Erythroblast (primary cell): ENCODE measurements at regions not wholly inside any gene's neighbourhood (a gene's known extent, or its start where the extent isn't known, plus 50 kb on each side); places are given as distances from the start of the nearest gene placed in this dataset.

Experiments
- GATA1 ChIP-seq: IDR thresholded peaks from 2 replicates; pipeline ENCODE4 v1.6.1; 2011; ENCODE audit warnings: low read depth, mild to moderate bottlenecking, control low read depth, low read length, moderate library complexity
- POLR2A ChIP-seq: IDR thresholded peaks from 2 replicates; pipeline ENCODE4 v1.6.1; 2011; ENCODE audit warnings: mild to moderate bottlenecking, low read length

DNA sequence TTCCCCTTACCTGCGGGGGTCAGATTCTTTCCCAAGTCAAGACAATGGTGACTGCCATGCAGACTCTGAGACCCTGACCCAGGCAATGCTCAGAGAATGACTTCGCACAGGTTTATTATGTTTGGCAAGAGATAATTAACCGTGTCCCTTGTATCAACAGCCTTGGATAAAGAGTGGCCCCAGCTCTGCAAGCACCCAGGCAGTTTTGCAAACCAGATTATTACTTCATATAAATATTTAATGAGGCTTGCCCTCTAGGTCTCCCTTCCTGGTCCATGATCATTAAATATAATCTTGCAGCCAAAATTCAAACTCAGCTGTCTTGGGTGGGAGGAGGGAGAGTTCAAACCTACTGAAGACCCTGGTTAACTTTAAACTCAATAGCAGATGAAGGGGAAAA lies 156.5 kb downstream of the ANKRD60 start:
- no peak for TF ChIP-seq POLR2A
- TF ChIP-seq GATA1 = no peak
